22Rv1 (cell line): ENCODE measurements at regions not wholly inside any gene's neighbourhood (a gene's known extent, or its start where the extent isn't known, plus 50 kb on each side); places are given as distances from the start of the nearest gene placed in this dataset.

Experiments used
- H3K27ac ChIP-seq: fragments of 450-650 bp; 2 replicates; pipeline ENCODE4 v1.5.1; 2017
- CTCF ChIP-seq: fragments of 450-650 bp; IDR thresholded peaks from 2 replicates; pipeline ENCODE4 v1.5.1; 2017; ENCODE audit warnings: mild to moderate bottlenecking
- ZFX ChIP-seq: fragments of 450-650 bp; IDR thresholded peaks from 2 replicates; pipeline ENCODE4 v1.6.1; 2017; ENCODE audit warnings: antibody characterized with exemption, borderline replicate concordance

- H3K27ac ChIP-seq, result no peak overlapping the region
- no peak for TF ChIP-seq ZFX
- no peak for TF ChIP-seq CTCF
Measured at GRCh38 chr6:77249560-77249959, 213.7 kb downstream of the HTR1B start.

DNA sequence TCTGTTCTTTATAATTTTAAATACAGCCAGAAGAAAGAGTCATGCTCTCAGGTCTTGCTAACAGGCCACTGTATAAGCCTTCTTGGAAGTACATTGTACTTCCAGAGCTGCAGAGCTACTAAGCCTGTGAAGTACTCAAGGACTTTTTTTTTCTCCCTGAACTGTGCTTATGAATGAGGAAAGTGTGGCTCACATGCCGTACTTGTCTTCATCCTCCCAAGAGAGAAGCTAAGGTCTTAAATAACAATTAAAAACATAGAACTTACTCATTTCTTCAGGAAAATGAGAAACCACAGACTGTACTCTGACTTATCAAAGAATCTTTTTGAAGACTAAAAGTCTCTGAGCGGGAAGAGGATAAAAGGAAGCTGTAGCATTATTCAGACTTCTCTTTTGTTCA lies 218.3 kb downstream of the HTR1B start:
- no peak for TF ChIP-seq ZFX
- TF ChIP-seq CTCF, result no peak
- no peak overlapping the region for H3K27ac ChIP-seq

DNA sequence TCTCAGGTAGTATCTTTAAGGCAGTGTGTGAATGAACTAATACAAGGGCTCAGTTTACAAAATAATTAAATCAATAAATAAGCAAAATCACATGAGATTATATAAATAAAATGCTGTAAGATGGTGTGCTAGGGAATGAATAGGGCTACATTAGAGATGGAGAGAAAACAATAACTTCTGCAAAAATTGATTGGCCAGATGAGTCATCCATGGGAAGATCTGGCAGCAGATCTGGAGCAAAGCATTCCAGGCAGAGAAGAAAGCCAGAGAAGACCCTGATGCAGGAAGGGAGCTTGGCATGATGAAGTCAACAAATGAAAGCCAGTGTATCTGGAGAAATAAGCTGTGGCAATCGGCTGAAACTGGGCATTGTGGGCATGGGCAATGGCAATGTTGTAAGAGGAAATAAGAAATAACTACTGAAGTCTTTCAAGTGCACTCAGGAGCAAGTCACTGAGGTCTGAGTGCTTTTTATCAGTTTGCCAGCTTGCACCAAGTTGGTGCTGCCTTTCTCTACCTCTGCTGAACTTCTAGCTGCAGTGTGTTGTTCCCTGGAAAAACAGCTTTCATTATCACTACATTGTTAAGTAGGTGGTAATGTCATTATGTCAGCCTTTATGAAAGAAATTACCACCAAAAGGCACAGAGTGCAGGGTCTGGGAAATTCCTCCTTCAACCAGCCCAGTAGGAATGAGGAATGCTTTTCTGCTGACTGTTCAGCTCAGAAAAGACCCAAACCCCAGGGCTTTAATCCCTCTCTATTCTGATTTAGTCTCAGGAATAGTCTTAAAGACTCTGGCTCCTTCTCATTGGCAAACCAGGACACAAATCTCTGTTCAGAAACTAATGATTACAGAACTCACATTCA lies 231.6 kb downstream of the HTR1B start:
- TF ChIP-seq ZFX, result no peak
- TF ChIP-seq CTCF, result no peak
- no peak overlapping the region for H3K27ac ChIP-seq

GRCh38 chr6:77228279-77228678 lies 235.0 kb downstream of the HTR1B start:
- H3K27ac ChIP-seq, result no peak overlapping the region
- TF ChIP-seq ZFX (no peak), CTCF (no peak)

GRCh38 chr6:77217896-77218295 lies 245.4 kb downstream of the HTR1B start:
- TF ChIP-seq ZFX (no peak), CTCF (no peak)
- H3K27ac ChIP-seq, result no peak overlapping the region

- TF ChIP-seq ZFX, result no peak
- TF ChIP-seq CTCF, result no peak
- no peak overlapping the region for H3K27ac ChIP-seq
Measured at GRCh38 chr6:77205936-77206335, 257.4 kb downstream of the HTR1B start.

DNA sequence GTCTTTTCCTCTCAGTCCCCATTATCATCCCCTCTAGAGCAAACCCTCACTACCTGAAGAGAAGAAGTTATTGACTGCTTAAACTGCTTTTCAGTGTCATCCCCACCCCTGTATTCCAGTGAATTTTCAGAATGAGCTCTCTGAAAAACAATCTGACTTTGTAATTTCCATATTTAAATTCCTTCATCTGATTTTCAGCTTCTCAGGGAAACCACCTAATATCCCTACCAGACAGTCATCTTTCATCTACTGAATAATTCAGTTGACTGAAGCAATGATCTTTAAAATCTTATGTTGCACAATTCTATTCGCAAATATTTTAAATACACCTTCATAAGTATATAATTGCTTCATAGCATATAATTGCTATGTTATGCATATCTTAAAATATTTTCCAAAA lies 258.7 kb downstream of the HTR1B start:
- no peak overlapping the region for H3K27ac ChIP-seq
- TF ChIP-seq ZFX (no peak), CTCF (no peak)
